HL-60 (cell line): ENCODE measurements at regions not wholly inside any gene's neighbourhood (a gene's known extent, or its start where the extent isn't known, plus 50 kb on each side); places are given as distances from the start of the nearest gene placed in this dataset.

Experiments used
- DNase-seq, 2 experiments: peaks; one replicate each; pipeline ENCODE4 v3.0.0-alpha.2; 2010 to 2020; ENCODE audit warnings: low read depth in 1 of 2, low spot score in 1 of 2
- H3K27ac ChIP-seq: fragments of 250-450 bp; sonication (Bioruptor Pico); replicated peaks from 2 replicates; pipeline ENCODE4 v1.5.1; 2020; ENCODE audit warnings: mild to moderate bottlenecking, moderate library complexity
- H3K27me3 ChIP-seq: fragments of 250-450 bp; sonication (Bioruptor Pico); 2 replicates; pipeline ENCODE4 v1.5.1; 2021; ENCODE audit warnings: mild to moderate bottlenecking, moderate library complexity; ENCODE audit not compliant: insufficient read depth, poor library complexity, severe bottlenecking
- H3K4me3 ChIP-seq: replicated peaks from 2 replicates; pipeline ENCODE4 v1.5.1; 2011; ENCODE audit warnings: mild to moderate bottlenecking, control low read depth, low read length; ENCODE audit not compliant: insufficient read depth
- CTCF ChIP-seq: IDR thresholded peaks from one replicate; pipeline ENCODE4 v1.5.1; 2011; ENCODE audit warnings: low read length, control low read depth, inconsistent platforms; ENCODE audit not compliant: insufficient read depth
- GABPA ChIP-seq: IDR thresholded peaks from 2 replicates; pipeline ENCODE4 v1.6.1; 2012; ENCODE audit warnings: low read depth
- POLR2AphosphoS5 ChIP-seq: IDR thresholded peaks from 2 replicates; pipeline ENCODE4 v1.6.1; 2012; ENCODE audit warnings: low read depth
- REST ChIP-seq: IDR thresholded peaks from 2 replicates; pipeline ENCODE4 v1.6.1; 2012; ENCODE audit warnings: low read depth; ENCODE audit not compliant: insufficient replicate concordance
- SPI1 ChIP-seq: IDR thresholded peaks from 2 replicates; pipeline ENCODE4 v1.6.1; 2012; ENCODE audit warnings: low read depth, mild to moderate bottlenecking, borderline replicate concordance

- DNase-seq: no peak
- no peak for TF ChIP-seq GABPA
- TF ChIP-seq SPI1: no peak
- no peak for TF ChIP-seq REST
- no peak for TF ChIP-seq CTCF
- TF ChIP-seq POLR2AphosphoS5: no peak
- H3K27ac ChIP-seq: no peak overlapping the region
- H3K4me3 ChIP-seq: no peak overlapping the region
- H3K27me3 ChIP-seq: no peaks in the 10 kb centered on the region
Measured at GRCh38 chr5:125411071-125411743, 664.8 kb upstream of the ZNF608 start.

- H3K27me3 ChIP-seq: no peaks in the 10 kb centered on the region
- no peak overlapping the region for H3K27ac ChIP-seq
- TF ChIP-seq CTCF (no peak), SPI1 (no peak), POLR2AphosphoS5 (no peak), GABPA (no peak), REST (no peak)
- no peak for DNase-seq
- H3K4me3 ChIP-seq: no peak overlapping the region
Measured at GRCh38 chr5:125411744-125412560, 665.5 kb upstream of the ZNF608 start.

GRCh38 chr5:125412561-125413495 is 666.4 kb upstream of the ZNF608 start:
- no peak for DNase-seq
- H3K27me3 ChIP-seq: no peaks in the 10 kb centered on the region
- H3K27ac ChIP-seq: no peak overlapping the region
- TF ChIP-seq GABPA (no peak), POLR2AphosphoS5 (no peak), CTCF (no peak), REST (no peak), SPI1 (no peak)
- H3K4me3 ChIP-seq: no peak overlapping the region
